Small intestine (tissue), 7 donors: ENCODE measurements at regions not wholly inside any gene's neighbourhood (a gene's known extent, or its start where the extent isn't known, plus 50 kb on each side); places are given as distances from the start of the nearest gene placed in this dataset.

Experiments used
- DNase-seq, 2 donors: peaks; one replicate each; pipeline versions ENCODE4 v3.0.0 to v3.0.0-alpha.2; 2013
- FAIRE-seq: peaks from 2 replicates; lab custom pipeline; 2012; peaks lifted over from hg19 to GRCh38; lab: Jason Lieb, UNC
- H3K27ac ChIP-seq, 3 donors: one replicate each; pipeline ENCODE4 v1.5.1; 2013; ENCODE audit warnings: low read length in 2 of 3, mild to moderate bottlenecking in 2 of 3, control low read depth in 1 of 3, inconsistent platforms in 1 of 3, low read depth in 1 of 3, moderate library complexity in 1 of 3
- H3K27me3 ChIP-seq, 3 donors: one replicate each; pipeline ENCODE4 v1.6.1; 2013; ENCODE audit warnings: low read length in 3 of 3, inconsistent platforms in 1 of 3; ENCODE audit not compliant: control insufficient read depth in 3 of 3, insufficient read depth in 3 of 3
- H3K36me3 ChIP-seq, 3 donors: one replicate each; pipeline ENCODE4 v1.6.1; 2013; ENCODE audit warnings: low read length in 3 of 3, inconsistent platforms in 1 of 3, low read depth in 1 of 3, mild to moderate bottlenecking in 1 of 3, moderate library complexity in 1 of 3; ENCODE audit not compliant: control insufficient read depth in 3 of 3, insufficient read depth in 2 of 3
- H3K4me1 ChIP-seq, 3 donors: one replicate each; pipeline ENCODE4 v1.6.1; 2013; ENCODE audit warnings: low read length in 2 of 3, inconsistent platforms in 1 of 3, low read depth in 1 of 3, mild to moderate bottlenecking in 1 of 3, moderate library complexity in 1 of 3; ENCODE audit not compliant: control insufficient read depth in 3 of 3, insufficient read depth in 2 of 3
- H3K4me3 ChIP-seq, 3 donors: one replicate each; pipeline ENCODE4 v1.5.1; 2013; ENCODE audit warnings: low read length in 3 of 3, control low read depth in 1 of 3, inconsistent platforms in 1 of 3, low read depth in 1 of 3, mild to moderate bottlenecking in 1 of 3, moderate library complexity in 1 of 3
- H3K9me3 ChIP-seq, 2 donors: one replicate each; pipeline ENCODE4 v1.6.1; 2013; ENCODE audit warnings: low read depth in 1 of 2, low read length in 1 of 2; ENCODE audit not compliant: control insufficient read depth in 2 of 2, insufficient read depth in 1 of 2
- whole genome bisulfite sequencing, 3 donors: extraction: QIAGEN DNeasy Blood & Tissue Kit; methylation state at CpG; one replicate each; pipeline ENCODE4 v1.1.7; 2013; 5-methylcytosine and 5-hydroxymethylcytosine counted together
- donor health status: healthy with polysubstance abuse.
- donor health status: control.
- donor health status: control.
- donor health status: Bipolar disorder and iron deficiency.
- donor health status: healthy.

DNA sequence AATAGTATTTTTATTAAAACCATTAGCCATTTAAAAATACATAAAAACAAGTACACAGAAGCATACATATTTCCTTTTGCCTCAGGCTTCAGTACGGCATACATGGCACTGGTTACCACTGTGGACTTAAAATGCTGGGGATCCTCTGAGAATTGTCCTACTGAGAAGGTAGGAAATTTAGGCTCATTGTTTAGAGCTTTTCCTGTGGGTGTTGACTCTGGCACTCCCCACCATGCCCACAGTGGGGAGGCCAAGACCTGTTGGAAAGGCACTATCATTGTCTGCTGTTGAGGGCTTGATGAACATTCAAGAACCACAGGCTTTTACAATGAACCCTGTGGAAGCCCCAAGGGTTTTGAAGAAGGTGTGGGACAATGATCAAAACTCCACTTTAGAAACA, 473.4 kb downstream of the BTBD3 start:
- 84 to 89% (median 89%) methylated on average over 1 of the region's 1 CpG for WGBS, 3 donors
- no peaks in the 10 kb centered on the region for H3K36me3 ChIP-seq
- FAIRE-seq (no peak), DNase-seq (no peak)
- no peak overlapping the region for H3K4me3 ChIP-seq
- no peaks in the 10 kb centered on the region for H3K4me1 ChIP-seq
- no peak overlapping the region for H3K27ac ChIP-seq
- H3K27me3 ChIP-seq, result no peaks in the 10 kb centered on the region
- no peaks in the 10 kb centered on the region for H3K9me3 ChIP-seq

DNA sequence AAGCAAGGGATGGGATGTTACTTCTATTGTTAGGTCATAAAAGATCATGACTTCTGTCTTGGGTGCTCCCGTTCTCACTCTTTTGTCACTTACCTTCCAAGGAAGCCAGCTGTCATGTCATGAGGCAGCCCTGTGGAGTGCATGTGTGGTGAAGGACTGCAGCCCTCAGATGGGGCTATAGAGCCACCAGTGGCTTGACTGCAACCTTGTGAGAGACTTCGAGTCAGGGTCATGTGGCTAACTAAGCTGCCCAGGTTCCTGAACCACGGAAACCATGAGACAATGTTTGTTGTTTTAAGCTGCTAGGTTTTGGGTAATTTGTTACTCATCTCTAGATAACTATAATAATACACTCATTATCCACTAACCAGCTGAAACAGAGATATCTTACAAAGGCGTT, 477.1 kb downstream of the BTBD3 start:
- no peak for DNase-seq
- Histone ChIP-seq H3K36me3 (no peaks in the 10 kb centered on the region), H3K27ac (no peak overlapping the region), H3K9me3 (no peaks in the 10 kb centered on the region), H3K4me3 (no peak overlapping the region), H3K4me1 (no peaks in the 10 kb centered on the region), H3K27me3 (no peaks in the 10 kb centered on the region)
- FAIRE-seq, result no peak
- WGBS, 3 donors, result 42 to 57% (median 51%) methylated on average over 4 of the region's 4 CpGs

DNA sequence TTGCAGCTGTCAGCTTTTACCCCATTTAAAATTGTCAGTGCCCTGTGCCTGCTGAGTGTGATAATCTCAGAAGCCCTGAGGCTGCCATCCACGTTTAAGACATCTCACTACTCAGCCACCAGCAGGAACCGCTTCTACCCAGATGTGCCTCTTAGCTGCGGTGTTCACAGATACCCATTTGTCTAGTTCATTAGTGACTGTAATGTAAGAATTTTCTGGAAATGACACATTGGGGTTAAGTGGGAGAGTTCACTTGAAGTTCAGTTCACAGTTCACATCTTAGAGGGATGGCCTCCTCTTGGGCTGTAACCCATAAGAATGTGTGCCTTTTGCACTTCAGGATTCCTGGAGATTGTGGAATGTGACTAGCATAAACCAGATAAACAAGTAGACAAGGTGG, 477.7 kb downstream of the BTBD3 start:
- DNase-seq (no peak), FAIRE-seq (no peak)
- no peaks in the 10 kb centered on the region for H3K4me1 ChIP-seq
- H3K4me3 ChIP-seq, result no peak overlapping the region
- no peaks in the 10 kb centered on the region for H3K9me3 ChIP-seq
- no peaks in the 10 kb centered on the region for H3K27me3 ChIP-seq
- 56 to 70% (median 65%) methylated on average over 3 of the region's 3 CpGs for WGBS, 3 donors
- H3K27ac ChIP-seq, result no peak overlapping the region
- no peaks in the 10 kb centered on the region for H3K36me3 ChIP-seq

DNA sequence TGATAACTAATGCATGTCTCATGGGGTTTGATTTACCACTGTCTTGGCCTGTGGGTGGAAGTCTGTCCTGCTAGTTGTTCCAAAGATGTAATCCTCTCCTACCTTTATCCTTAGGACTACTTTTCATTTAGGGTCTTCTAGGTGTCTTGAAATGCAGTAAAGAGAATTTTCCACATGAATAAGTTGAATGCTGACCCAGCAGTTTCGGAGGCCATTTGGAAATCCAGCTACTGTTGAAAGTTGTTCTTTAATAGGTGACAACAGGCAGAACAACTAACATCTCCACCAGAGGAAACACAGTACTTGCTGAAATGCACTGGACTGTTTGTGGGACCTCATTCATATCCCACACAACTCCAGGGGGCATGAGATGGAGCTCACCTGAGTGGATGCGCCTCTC, 478.1 kb downstream of the BTBD3 start:
- 77 to 86% (median 81%) methylated on average over 2 of the region's 2 CpGs for WGBS, 3 donors
- H3K9me3 ChIP-seq, result no peaks in the 10 kb centered on the region
- no peaks in the 10 kb centered on the region for H3K4me1 ChIP-seq
- H3K27me3 ChIP-seq, result no peaks in the 10 kb centered on the region
- no peak overlapping the region for H3K27ac ChIP-seq
- no peak for FAIRE-seq
- H3K4me3 ChIP-seq, result no peak overlapping the region
- DNase-seq, result no peak
- H3K36me3 ChIP-seq, result no peaks in the 10 kb centered on the region

DNA sequence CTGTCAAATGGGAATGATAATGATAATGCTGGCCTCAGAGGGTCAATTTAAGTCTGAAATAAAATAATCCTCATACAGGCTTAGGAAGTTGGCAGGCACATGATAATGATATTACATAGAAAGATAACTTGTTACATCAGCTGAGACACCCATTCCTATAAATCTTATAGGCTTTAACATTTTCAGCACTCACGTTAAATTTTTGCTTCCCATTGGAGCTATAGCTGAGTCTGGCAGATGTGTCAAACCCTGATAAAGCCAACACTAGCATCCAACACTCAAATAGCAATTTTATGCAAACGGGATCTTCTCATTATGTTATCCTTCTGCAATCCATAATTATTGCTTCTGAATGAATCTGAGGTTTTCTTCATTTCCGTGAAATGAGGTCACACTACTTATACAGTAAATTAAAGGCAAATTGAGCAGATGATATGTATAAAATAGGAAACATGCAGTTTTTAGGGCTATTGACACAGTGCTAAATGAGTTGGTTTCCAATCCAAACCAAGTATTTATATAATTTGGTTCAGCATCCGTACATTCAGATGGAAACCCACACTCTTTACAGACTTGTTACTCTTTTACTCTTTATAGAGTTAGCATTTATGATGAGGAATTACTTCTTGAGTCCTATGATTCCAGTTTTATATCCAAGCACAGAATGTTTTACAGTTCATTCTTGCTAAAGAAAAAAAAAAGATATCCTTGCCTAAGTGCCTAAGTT, 481.6 kb downstream of the BTBD3 start:
- DNase-seq (no peak), FAIRE-seq (no peak)
- H3K4me1 ChIP-seq, result no peaks in the 10 kb centered on the region
- H3K27ac ChIP-seq, result no peak overlapping the region
- H3K9me3 ChIP-seq, result no peaks in the 10 kb centered on the region
- no peaks in the 10 kb centered on the region for H3K36me3 ChIP-seq
- WGBS, 3 donors, result 58 to 85% (median 74%) methylated on average over 4 of the region's 4 CpGs
- H3K27me3 ChIP-seq, result no peaks in the 10 kb centered on the region
- H3K4me3 ChIP-seq, result no peak overlapping the region

DNA sequence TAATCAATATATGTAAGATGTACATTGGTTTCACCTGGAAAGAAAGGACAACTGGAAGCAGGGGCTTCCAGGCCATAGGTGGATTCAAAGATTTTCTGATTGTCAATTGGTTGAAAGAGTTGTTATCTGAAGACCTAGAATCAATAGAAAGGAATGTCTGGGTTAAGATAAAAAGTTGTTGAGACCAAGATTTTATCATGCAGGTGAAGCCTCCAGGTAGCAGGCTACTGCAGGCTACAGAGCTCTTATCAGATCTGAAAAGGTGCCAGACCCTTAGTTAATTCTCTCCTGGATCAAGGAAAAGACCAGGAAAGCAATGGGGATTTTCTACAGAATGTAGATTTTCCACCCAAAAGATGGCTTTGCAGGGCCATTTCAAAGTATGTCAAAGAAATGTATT, 487.2 kb downstream of the BTBD3 start:
- Histone ChIP-seq H3K9me3 (peaks cover 0 to 13% of the 10 kb centered on the region in 2 donors), H3K27ac (no peak overlapping the region), H3K4me3 (no peak overlapping the region), H3K4me1 (no peaks in the 10 kb centered on the region), H3K27me3 (no peaks in the 10 kb centered on the region), H3K36me3 (no peaks in the 10 kb centered on the region)
- FAIRE-seq (no peak), DNase-seq (no peak)

DNA sequence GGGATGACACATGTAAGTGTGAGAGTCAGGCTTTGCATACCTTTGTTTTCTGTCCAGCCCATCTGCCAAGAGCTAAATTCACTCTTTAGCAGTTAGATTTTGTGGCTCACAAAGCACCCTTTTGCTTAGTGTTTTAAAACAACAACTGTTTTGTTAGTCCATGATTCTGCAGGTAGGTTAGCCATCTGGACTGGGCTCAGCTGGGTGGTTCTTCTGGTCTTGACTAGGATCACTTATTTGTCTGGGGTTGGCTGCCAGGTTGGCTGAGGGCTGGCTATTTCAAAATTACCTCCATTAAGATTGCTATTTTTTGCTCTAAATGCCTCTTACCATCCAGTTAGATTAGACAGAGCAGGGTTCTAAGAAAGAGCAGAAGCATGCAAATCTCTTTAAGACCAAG, 489.3 kb downstream of the BTBD3 start:
- FAIRE-seq, result no peak
- H3K27ac ChIP-seq, result no peak overlapping the region
- no peaks in the 10 kb centered on the region for H3K27me3 ChIP-seq
- peaks cover 0 to 13% of the 10 kb centered on the region in 2 donors for H3K9me3 ChIP-seq
- DNase-seq, result no peak
- H3K36me3 ChIP-seq, result no peaks in the 10 kb centered on the region
- H3K4me1 ChIP-seq, result no peaks in the 10 kb centered on the region
- no peak overlapping the region for H3K4me3 ChIP-seq

DNA sequence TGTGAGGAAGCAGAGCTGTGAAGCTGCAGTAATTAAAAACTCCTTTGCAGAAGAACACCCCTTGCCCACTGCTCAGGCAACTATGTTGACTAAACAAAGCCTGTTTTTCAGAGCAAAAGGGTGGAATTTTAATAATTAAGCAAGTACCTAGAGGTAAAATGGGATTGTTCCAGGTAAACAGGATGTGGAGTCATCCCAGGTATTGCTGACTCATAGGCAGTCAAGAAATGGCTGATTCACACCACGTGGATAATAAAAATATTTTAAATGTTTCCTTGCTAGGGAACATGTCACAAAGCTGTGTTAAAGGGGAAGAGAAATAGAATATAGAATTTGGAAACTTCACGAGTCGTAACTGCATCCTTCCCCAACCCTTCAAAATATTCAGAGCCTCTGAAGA, 491.8 kb downstream of the BTBD3 start:
- WGBS, 3 donors, result 38 to 62% (median 47%) methylated on average over 3 of the region's 3 CpGs
- DNase-seq (no peak), FAIRE-seq (no peak)
- H3K27me3 ChIP-seq, result no peaks in the 10 kb centered on the region
- H3K9me3 ChIP-seq, result peaks cover 0 to 13% of the 10 kb centered on the region in 2 donors
- no peak overlapping the region for H3K4me3 ChIP-seq
- H3K27ac ChIP-seq, result no peak overlapping the region
- H3K36me3 ChIP-seq, result no peaks in the 10 kb centered on the region
- H3K4me1 ChIP-seq, result no peaks in the 10 kb centered on the region

DNA sequence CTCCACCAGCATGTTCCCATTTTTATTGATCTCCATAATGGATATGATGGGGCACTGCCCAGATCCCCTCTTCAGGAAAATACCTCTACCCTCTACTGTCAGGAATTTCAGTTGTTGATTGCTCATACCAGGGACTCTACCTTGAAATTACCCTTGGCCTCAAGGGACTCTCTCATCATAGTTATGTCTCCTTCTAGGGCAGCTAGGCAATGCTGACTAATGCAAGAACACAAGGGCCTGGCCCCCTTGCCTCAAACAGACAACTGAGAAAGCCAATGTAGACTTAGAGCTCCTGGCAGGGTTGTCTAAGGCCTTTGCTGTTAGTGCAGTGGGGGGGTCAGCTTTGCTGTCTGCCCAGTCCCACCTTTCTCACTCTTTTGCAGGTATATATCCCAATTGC, 493.1 kb downstream of the BTBD3 start:
- Histone ChIP-seq H3K27ac (no peak overlapping the region), H3K4me1 (no peaks in the 10 kb centered on the region), H3K9me3 (peaks cover 0 to 13% of the 10 kb centered on the region in 2 donors), H3K27me3 (no peaks in the 10 kb centered on the region), H3K36me3 (no peaks in the 10 kb centered on the region), H3K4me3 (no peak overlapping the region)
- DNase-seq (no peak), FAIRE-seq (no peak)
